ENCODE measurements at regions not wholly inside any gene's neighbourhood (a gene's known extent, or its start where the extent isn't known, plus 50 kb on each side); places are given as distances from the start of the nearest gene placed in this dataset.

GRCh38 chr6:166806962-166807757 lies 149.2 kb downstream of the RNASET2 start:
- Histone ChIP-seq H3K4me3 (no peak overlapping the region), H3K4me1 (ENCODE audit: control insufficient read depth in 1 of 2, low read depth in 2 of 2) (no peaks in the 10 kb centered on the region), H3K27me3 (replicated peaks; ENCODE audit: insufficient read depth) (no peaks in the 10 kb centered on the region), H3K9me3 (peaks cover 13% of the 10 kb centered on the region), H3K36me3 (no peaks in the 10 kb centered on the region), H3K27ac (no peak overlapping the region)
- no peak for TF ChIP-seq CTCF (IDR thresholded peaks at IDR 0.05)
- no peak for DNase-seq (ENCODE audit: low spot score)
- no peak for ATAC-seq (ENCODE audit: insufficient number of reproducible peaks, low FRiP score, low read depth)

GRCh38 chr6:166806217-166806838 lies 150.0 kb downstream of the RNASET2 start:
- no peak for ATAC-seq (ENCODE audit: insufficient number of reproducible peaks, low FRiP score, low read depth)

DNA sequence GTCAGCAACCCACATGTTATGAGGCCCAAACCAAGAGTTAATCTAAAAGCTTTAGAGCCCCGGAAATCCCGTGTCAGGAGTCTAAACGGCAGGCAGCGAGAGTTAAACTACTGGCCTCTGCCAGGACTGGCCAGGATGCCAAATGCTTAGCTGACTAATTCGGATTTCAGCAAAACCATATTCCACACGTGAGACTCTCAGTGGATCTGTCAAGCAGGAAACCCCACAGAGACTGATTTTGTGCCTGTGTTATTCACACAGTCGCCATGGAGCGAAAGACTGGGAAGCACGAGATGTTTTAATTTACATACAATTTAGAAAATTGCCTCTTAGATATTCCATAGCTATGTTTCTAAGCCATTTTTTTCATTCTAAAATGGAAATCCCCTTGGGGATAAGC lies 152.9 kb downstream of the RNASET2 start:
- no peak for ATAC-seq (ENCODE audit: insufficient number of reproducible peaks, low FRiP score, low read depth)

More at GRCh38 chr6:166806217-166806838, 150.0 kb downstream of the RNASET2 start:
- H3K4me3 ChIP-seq: no peak overlapping the region
- no peaks in the 10 kb centered on the region for H3K36me3 ChIP-seq
- H3K27me3 ChIP-seq (replicated peaks; ENCODE audit: insufficient read depth): no peaks in the 10 kb centered on the region
- no peak for TF ChIP-seq CTCF (IDR thresholded peaks at IDR 0.05)
- DNase-seq (ENCODE audit: low spot score): no peak
- H3K27ac ChIP-seq: no peak overlapping the region
- peaks cover 13% of the 10 kb centered on the region for H3K9me3 ChIP-seq
- no peaks in the 10 kb centered on the region for H3K4me1 ChIP-seq (ENCODE audit: control insufficient read depth in 1 of 2, low read depth in 2 of 2)

DNA sequence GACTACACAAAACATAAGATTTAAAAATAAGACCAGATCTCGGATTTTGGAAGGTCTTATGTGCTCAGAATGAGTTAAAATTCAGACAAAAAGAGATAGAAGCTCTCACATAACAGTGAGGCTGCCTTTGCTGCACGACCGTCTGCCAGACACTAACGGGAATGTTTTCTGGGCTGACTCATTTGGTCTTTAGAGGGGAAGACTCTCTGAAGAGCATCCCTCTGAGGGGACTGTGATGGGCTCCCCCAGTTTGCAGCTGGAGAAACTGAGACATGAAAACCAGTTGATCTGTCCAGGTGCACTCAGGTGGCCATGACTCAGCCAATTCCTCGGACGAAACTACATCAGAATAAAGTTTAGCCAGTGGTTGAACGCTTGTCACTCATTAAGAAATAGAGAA lies 153.9 kb downstream of the RNASET2 start:
- Histone ChIP-seq H3K9me3 (peaks cover 11% of the 10 kb centered on the region), H3K27me3 (replicated peaks; ENCODE audit: insufficient read depth) (no peaks in the 10 kb centered on the region), H3K4me1 (ENCODE audit: control insufficient read depth in 1 of 2, low read depth in 2 of 2) (no peaks in the 10 kb centered on the region), H3K4me3 (no peak overlapping the region), H3K36me3 (no peaks in the 10 kb centered on the region), H3K27ac (no peak overlapping the region)
- ATAC-seq (ENCODE audit: insufficient number of reproducible peaks, low FRiP score, low read depth) (no peak), DNase-seq (ENCODE audit: low spot score) (no peak)
- no peak for TF ChIP-seq CTCF (IDR thresholded peaks at IDR 0.05)

More for the DNA sequence above, 152.9 kb downstream of the RNASET2 start:
- DNase-seq (ENCODE audit: low spot score): no peak
- Histone ChIP-seq H3K4me3 (no peak overlapping the region), H3K36me3 (no peaks in the 10 kb centered on the region), H3K27ac (no peak overlapping the region), H3K27me3 (replicated peaks; ENCODE audit: insufficient read depth) (no peaks in the 10 kb centered on the region), H3K4me1 (ENCODE audit: control insufficient read depth in 1 of 2, low read depth in 2 of 2) (no peaks in the 10 kb centered on the region), H3K9me3 (peaks cover 13% of the 10 kb centered on the region)
- TF ChIP-seq CTCF (IDR thresholded peaks at IDR 0.05): no peak

GRCh38 chr6:166800137-166800536 lies 156.2 kb downstream of the RNASET2 start:
- Histone ChIP-seq H3K36me3 (no peaks in the 10 kb centered on the region), H3K4me3 (no peak overlapping the region), H3K4me1 (ENCODE audit: control insufficient read depth in 1 of 2, low read depth in 2 of 2) (no peaks in the 10 kb centered on the region), H3K9me3 (no peaks in the 10 kb centered on the region), H3K27ac (no peak overlapping the region), H3K27me3 (replicated peaks; ENCODE audit: insufficient read depth) (no peaks in the 10 kb centered on the region)
- DNase-seq (ENCODE audit: low spot score) (no peak), ATAC-seq (ENCODE audit: insufficient number of reproducible peaks, low FRiP score, low read depth) (no peak)
- no peak for TF ChIP-seq CTCF (IDR thresholded peaks at IDR 0.05)
